ENCODE measurements at regions not wholly inside any gene's neighbourhood (a gene's known extent, or its start where the extent isn't known, plus 50 kb on each side); places are given as distances from the start of the nearest gene placed in this dataset.
"Not testable (repeated sequence)": the region's sequence is repeated elsewhere in the genome, so short reads cannot be mapped to it uniquely, and the experiment has no call there.

DNA sequence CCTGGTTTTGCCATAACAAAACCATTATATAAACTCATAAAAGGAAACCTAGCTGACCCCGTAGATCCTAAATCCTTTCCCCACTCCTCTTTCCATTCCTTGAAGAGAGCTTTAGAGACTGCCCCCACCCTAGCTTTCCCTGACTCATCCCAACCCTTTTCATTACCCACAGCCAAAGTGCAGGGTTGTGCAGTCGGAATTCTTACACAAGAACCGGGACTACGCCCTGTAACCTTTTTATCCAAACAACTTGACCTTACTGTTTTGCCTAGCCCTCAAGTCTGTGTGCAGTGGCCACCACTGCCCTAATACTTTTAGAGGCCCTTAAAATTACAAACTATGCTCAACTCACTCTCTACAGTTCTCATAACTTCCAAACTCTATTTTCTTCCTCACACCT lies 116.0 kb upstream of the PTPN13 start:
- FAIRE-seq; H3K9ac ChIP-seq (ENCODE audit: insufficient read depth in 1 of 2, low read depth in 2 of 2, low read length in 2 of 2); POLR2A ChIA-PET; H3K79me2 ChIP-seq (ENCODE audit: control insufficient read depth, insufficient read depth, low read length); H3K27ac ChIP-seq (ENCODE audit: extremely low read depth, low read depth, low read length); H3K9me3 ChIP-seq (replicated peaks; ENCODE audit: control insufficient read depth, insufficient read depth, low read depth, low read length); H3K9me1 ChIP-seq (ENCODE audit: control insufficient read depth, insufficient read depth, low read length); H3K4me3 ChIP-seq; H3K36me3 ChIP-seq (ENCODE audit: control insufficient read depth, insufficient read depth, low read length); ATAC-seq; CTCF ChIA-PET (ENCODE audit: low intra/inter-chr PET ratio); H3K4me1 ChIP-seq (replicated peaks in 1 of 2; ENCODE audit: control insufficient read depth in 2 of 2, insufficient read depth in 2 of 2, low read length in 2 of 2); H3K4me2 ChIP-seq (ENCODE audit: insufficient read depth, low read length); BruUV-seq (replicated peaks); H3K27me3 ChIP-seq (ENCODE audit: control insufficient read depth in 2 of 2, insufficient read depth in 2 of 2, low read length in 2 of 2); DNase-seq (ENCODE audit: extremely low read depth in 1 of 4, low spot score in 3 of 4); intact Hi-C loops (cut with micrococcal nuclease); H4K20me1 ChIP-seq (replicated peaks; ENCODE audit: control insufficient read depth, insufficient read depth, low read length); in situ Hi-C loops (cut with MboI); H2AFZ ChIP-seq (ENCODE audit: low read depth, low read length): not testable (repeated sequence)
- WGBS (ENCODE audit: insufficient coverage, low coverage, missing lambda C conversion rate) = 0% methylated on average over 4 of the region's 4 CpGs

DNA sequence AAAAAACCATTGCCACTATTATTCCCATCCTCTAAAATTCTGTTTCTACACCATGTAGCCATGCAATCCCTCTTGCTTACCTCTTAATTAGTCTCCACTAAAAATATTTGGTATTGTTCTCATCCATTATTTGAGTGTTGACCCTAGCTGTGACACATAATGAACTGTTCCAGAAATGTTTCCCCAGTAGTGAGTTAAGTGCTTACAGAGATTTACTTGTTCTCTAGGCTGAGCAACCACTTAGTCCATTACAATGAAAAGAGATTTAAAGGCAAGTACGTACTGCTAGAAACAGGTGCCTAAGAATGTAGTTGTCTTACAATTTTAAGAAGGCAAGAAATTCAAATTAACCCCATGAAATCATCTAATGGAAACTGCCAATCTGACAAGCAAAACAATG lies 112.7 kb upstream of the PTPN13 start:
- no TSS peak for BruUV-seq (replicated peaks)
- no peaks in the 10 kb centered on the region for H3K27me3 ChIP-seq (ENCODE audit: control insufficient read depth in 2 of 2, insufficient read depth in 2 of 2, low read length in 2 of 2)
- no peaks in the 10 kb centered on the region for H3K36me3 ChIP-seq (ENCODE audit: control insufficient read depth, insufficient read depth, low read length)
- H3K79me2 ChIP-seq (ENCODE audit: control insufficient read depth, insufficient read depth, low read length) = no peaks in the 10 kb centered on the region
- ATAC-seq = no peak
- no peak overlapping the region for H3K4me3 ChIP-seq
- POLR2A ChIA-PET = no interaction called here
- H3K4me1 ChIP-seq (replicated peaks in 1 of 2; ENCODE audit: control insufficient read depth in 2 of 2, insufficient read depth in 2 of 2, low read length in 2 of 2) = no peaks in the 10 kb centered on the region
- intact Hi-C loops (cut with micrococcal nuclease) (no loop called here), in situ Hi-C loops (cut with MboI) (no loop called here)
- H4K20me1 ChIP-seq (replicated peaks; ENCODE audit: control insufficient read depth, insufficient read depth, low read length) = no peaks in the 10 kb centered on the region; the same call in 1 of the 2 replicates
- 0% methylated on average over 1 of the region's 1 CpG for WGBS (ENCODE audit: insufficient coverage, low coverage, missing lambda C conversion rate)
- no peak for DNase-seq (ENCODE audit: extremely low read depth in 1 of 4, low spot score in 3 of 4)
- no peak overlapping the region for H3K4me2 ChIP-seq (ENCODE audit: insufficient read depth, low read length)
- H2AFZ ChIP-seq (ENCODE audit: low read depth, low read length) = no peak overlapping the region
- H3K9ac ChIP-seq (ENCODE audit: insufficient read depth in 1 of 2, low read depth in 2 of 2, low read length in 2 of 2) = no peak overlapping the region
- no peak for FAIRE-seq
- H3K9me1 ChIP-seq (ENCODE audit: control insufficient read depth, insufficient read depth, low read length) = no peaks in the 10 kb centered on the region
- H3K27ac ChIP-seq (ENCODE audit: extremely low read depth, low read depth, low read length) = no peak overlapping the region
- CTCF ChIA-PET (ENCODE audit: low intra/inter-chr PET ratio) = no interaction called here
- H3K9me3 ChIP-seq (replicated peaks; ENCODE audit: control insufficient read depth, insufficient read depth, low read depth, low read length) = no peaks in the 10 kb centered on the region
- TF ChIP-seq MTA1 (IDR thresholded peaks at IDR 0.05; ENCODE audit: borderline replicate concordance) = no peak
- TF ChIP-seq TSC22D4 (tag; IDR thresholded peaks at IDR 0.05) = no peak
- no peak for TF ChIP-seq TAF9B (IDR thresholded peaks at IDR 0.05; ENCODE audit: partially characterized antibody)
- TF ChIP-seq SP2 (IDR thresholded peaks at IDR 0.05; ENCODE audit: extremely low read depth, low read depth, low read length, poor library complexity, severe bottlenecking) = no peak
- TF ChIP-seq, protein P1, sequence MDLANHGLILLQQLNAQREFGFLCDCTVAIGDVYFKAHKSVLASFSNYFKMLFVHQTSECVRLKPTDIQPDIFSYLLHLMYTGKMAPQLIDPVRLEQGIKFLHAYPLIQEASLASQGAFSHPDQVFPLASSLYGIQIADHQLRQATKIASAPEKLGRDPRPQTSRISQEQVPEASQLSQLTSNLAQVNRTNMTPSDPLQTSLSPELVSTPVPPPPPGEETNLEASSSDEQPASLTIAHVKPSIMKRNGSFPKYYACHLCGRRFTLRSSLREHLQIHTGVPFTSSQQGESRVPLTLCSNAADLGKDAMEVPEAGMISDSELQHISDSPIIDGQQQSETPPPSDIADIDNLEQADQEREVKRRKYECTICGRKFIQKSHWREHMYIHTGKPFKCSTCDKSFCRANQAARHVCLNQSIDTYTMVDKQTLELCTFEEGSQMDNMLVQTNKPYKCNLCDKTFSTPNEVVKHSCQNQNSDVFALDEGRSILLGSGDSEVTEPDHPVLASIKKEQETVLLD (IDR thresholded peaks at IDR 0.05) = no peak
- TF ChIP-seq EHMT2 (IDR thresholded peaks at IDR 0.05) = no peak
- no peak for TF ChIP-seq ZFP30 (CRISPR knock-in tag; IDR thresholded peaks at IDR 0.05; ENCODE audit: borderline replicate concordance)
- no peak for TF ChIP-seq ESRRB (CRISPR knock-in tag; IDR thresholded peaks at IDR 0.05; ENCODE audit: borderline replicate concordance)
- TF ChIP-seq MTA3 (IDR thresholded peaks at IDR 0.05; ENCODE audit: borderline replicate concordance) = no peak
- TF ChIP-seq SNIP1 (IDR thresholded peaks at IDR 0.05; ENCODE audit: low read depth) = no peak
- no peak for TF ChIP-seq HEY1 (CRISPR knock-in tag; IDR thresholded peaks at IDR 0.05; ENCODE audit: borderline replicate concordance)
- TF ChIP-seq, protein P2, sequence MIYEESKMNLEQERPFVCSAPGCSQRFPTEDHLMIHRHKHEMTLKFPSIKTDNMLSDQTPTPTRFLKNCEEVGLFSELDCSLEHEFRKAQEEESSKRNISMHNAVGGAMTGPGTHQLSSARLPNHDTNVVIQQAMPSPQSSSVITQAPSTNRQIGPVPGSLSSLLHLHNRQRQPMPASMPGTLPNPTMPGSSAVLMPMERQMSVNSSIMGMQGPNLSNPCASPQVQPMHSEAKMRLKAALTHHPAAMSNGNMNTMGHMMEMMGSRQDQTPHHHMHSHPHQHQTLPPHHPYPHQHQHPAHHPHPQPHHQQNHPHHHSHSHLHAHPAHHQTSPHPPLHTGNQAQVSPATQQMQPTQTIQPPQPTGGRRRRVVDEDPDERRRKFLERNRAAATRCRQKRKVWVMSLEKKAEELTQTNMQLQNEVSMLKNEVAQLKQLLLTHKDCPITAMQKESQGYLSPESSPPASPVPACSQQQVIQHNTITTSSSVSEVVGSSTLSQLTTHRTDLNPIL (CRISPR knock-in tag; IDR thresholded peaks at IDR 0.05) = no peak

All from K562 (cell line).